ENCODE measurements at regions not wholly inside any gene's neighbourhood (a gene's known extent, or its start where the extent isn't known, plus 50 kb on each side); places are given as distances from the start of the nearest gene placed in this dataset.

- H3K9me3 Mint-ChIP-seq, result peaks cover 16% of the 10 kb centered on the region
- TF ChIP-seq CTCF (IDR thresholded peaks at IDR 0.05; ENCODE audit: unreplicated experiment in 3 of 3), result no peak
- no peaks in the 10 kb centered on the region for H3K36me3 Mint-ChIP-seq (ENCODE audit: low read depth)
- H3K27me3 Mint-ChIP-seq (ENCODE audit: low read depth), result no peaks in the 10 kb centered on the region
- H3K4me1 Mint-ChIP-seq, result peaks cover 26% of the 10 kb centered on the region
- H3K27ac Mint-ChIP-seq, result no peak overlapping the region
- H3K4me3 Mint-ChIP-seq, result no peak overlapping the region
These were observed 93.2 kb downstream of the LITAF start for GRCh38 chr16:11493531-11493929.

GRCh38 chr16:11494029-11494428 lies 92.7 kb downstream of the LITAF start:
- H3K27ac Mint-ChIP-seq, result no peak overlapping the region
- no peak overlapping the region for H3K4me3 Mint-ChIP-seq
- TF ChIP-seq CTCF (IDR thresholded peaks at IDR 0.05; ENCODE audit: unreplicated experiment in 3 of 3), result no peak
- H3K27me3 Mint-ChIP-seq (ENCODE audit: low read depth), result no peaks in the 10 kb centered on the region
- H3K9me3 Mint-ChIP-seq, result peaks cover 16% of the 10 kb centered on the region
- H3K36me3 Mint-ChIP-seq (ENCODE audit: low read depth), result no peaks in the 10 kb centered on the region
- H3K4me1 Mint-ChIP-seq, result peaks cover 26% of the 10 kb centered on the region

- Mint-ChIP-seq H3K4me1 (peaks cover 26% of the 10 kb centered on the region), H3K9me3 (peaks cover 16% of the 10 kb centered on the region), H3K36me3 (ENCODE audit: low read depth) (no peaks in the 10 kb centered on the region), H3K27ac (no peak overlapping the region), H3K27me3 (ENCODE audit: low read depth) (no peaks in the 10 kb centered on the region), H3K4me3 (no peak overlapping the region)
- TF ChIP-seq CTCF (IDR thresholded peaks at IDR 0.05; ENCODE audit: unreplicated experiment in 3 of 3), result no peak
These were observed 92.3 kb downstream of the LITAF start for GRCh38 chr16:11494433-11494832.

GRCh38 chr16:11495066-11495407 lies 91.7 kb downstream of the LITAF start:
- no peak for TF ChIP-seq CTCF (IDR thresholded peaks at IDR 0.05; ENCODE audit: unreplicated experiment in 3 of 3)
- no peaks in the 10 kb centered on the region for H3K36me3 Mint-ChIP-seq (ENCODE audit: low read depth)
- H3K27ac Mint-ChIP-seq, result no peak overlapping the region
- no peak overlapping the region for H3K4me3 Mint-ChIP-seq
- peaks cover 26% of the 10 kb centered on the region for H3K4me1 Mint-ChIP-seq
- peaks cover 12% of the 10 kb centered on the region for H3K9me3 Mint-ChIP-seq
- no peaks in the 10 kb centered on the region for H3K27me3 Mint-ChIP-seq (ENCODE audit: low read depth)

Measured in nephron (organoid).